IMR-90 (cell line): ENCODE measurements at regions not wholly inside any gene's neighbourhood (a gene's known extent, or its start where the extent isn't known, plus 50 kb on each side); places are given as distances from the start of the nearest gene placed in this dataset.

Experiments used
- ATAC-seq: fragments of 200-7000 bp; cut with Tn5 transposase; 2 replicates; pipeline ENCODE4 v1.9.1; 2020; ENCODE audit warnings: low read depth, mild to moderate bottlenecking, moderate library complexity
- BruUV-seq: library from RNA; stranded (reverse); fragments of 400-500 nt; replicated peaks from 2 replicates; lab custom pipeline; 2021; lab: Mats Ljungman, UMichigan
- CTCF ChIA-PET: fragments of 300-600 bp; formaldehyde crosslinking; extraction: SDS; loops from one replicate; lab custom pipeline; 2021; ENCODE audit warnings: antibody characterized with exemption; lab: Yijun Ruan, JAX
- POLR2A ChIA-PET: fragments of 300-600 bp; sonication (Branson Sonifier 250); formaldehyde crosslinking; loops from one replicate; lab custom pipeline; 2022; ENCODE audit warnings: antibody characterized with exemption; ENCODE audit not compliant: unreplicated experiment; lab: Charles Lee
- DNase-seq: peaks from one replicate; pipeline ENCODE4 v3.0.0; 2013
- H2AFZ ChIP-seq: replicated peaks from 2 replicates; pipeline ENCODE3; 2013; ENCODE audit warnings: low read length, mild to moderate bottlenecking; ENCODE audit not compliant: poor library complexity
- H2AK5ac ChIP-seq: 2 replicates; pipeline ENCODE4 v1.6.1; 2013; ENCODE audit warnings: low read depth, low read length, inconsistent platforms
- H2AK9ac ChIP-seq: replicated peaks from 2 replicates; pipeline ENCODE3; 2013; ENCODE audit warnings: mild to moderate bottlenecking, low read depth, low read length, moderate library complexity; ENCODE audit not compliant: poor library complexity
- H2BK120ac ChIP-seq: 2 replicates; pipeline ENCODE4 v1.6.1; 2013; ENCODE audit warnings: low read depth, low read length, inconsistent platforms
- H2BK15ac ChIP-seq: 3 replicates; pipeline ENCODE4 v1.6.1; 2013; ENCODE audit warnings: low read depth, low read length, inconsistent platforms
- H2BK20ac ChIP-seq: 2 replicates; pipeline ENCODE4 v1.6.1; 2013; ENCODE audit warnings: low read depth, mild to moderate bottlenecking, inconsistent platforms, low read length, moderate library complexity
- H2BK5ac ChIP-seq: 2 replicates; pipeline ENCODE4 v1.6.1; 2013; ENCODE audit warnings: mild to moderate bottlenecking, low read depth, low read length, inconsistent platforms; ENCODE audit not compliant: poor library complexity, severe bottlenecking
- H3K14ac ChIP-seq: replicated peaks from 2 replicates; pipeline ENCODE4 v1.6.1; 2013; ENCODE audit warnings: low read depth, low read length, inconsistent platforms
- H3K18ac ChIP-seq: 2 replicates; pipeline ENCODE4 v1.6.1; 2013; ENCODE audit warnings: low read depth, low read length, control low read depth
- H3K23ac ChIP-seq: 2 replicates; pipeline ENCODE4 v1.6.1; 2013; ENCODE audit warnings: low read depth, low read length, inconsistent platforms
- H3K27ac ChIP-seq: 2 replicates; pipeline ENCODE4 v1.5.1; 2013; ENCODE audit warnings: mild to moderate bottlenecking, control low read depth, low read length; ENCODE audit not compliant: insufficient read depth
- H3K27me3 ChIP-seq: 2 replicates; pipeline ENCODE4 v1.6.1; 2013; ENCODE audit warnings: low read length; ENCODE audit not compliant: control insufficient read depth, insufficient read depth
- H3K36me3 ChIP-seq: 2 replicates; pipeline ENCODE4 v1.6.1; 2013; ENCODE audit warnings: low read length, mixed read lengths; ENCODE audit not compliant: control insufficient read depth, insufficient read depth
- H3K4ac ChIP-seq: 2 replicates; pipeline ENCODE4 v1.6.1; 2013; ENCODE audit warnings: low read depth, low read length, inconsistent platforms
- H3K4me1 ChIP-seq: 2 replicates; pipeline ENCODE4 v1.6.1; 2013; ENCODE audit warnings: low read length, mixed read lengths; ENCODE audit not compliant: control insufficient read depth, insufficient read depth
- H3K4me2 ChIP-seq: 2 replicates; pipeline ENCODE4 v1.6.1; 2013; ENCODE audit warnings: low read depth, mild to moderate bottlenecking, control low read depth, low read length, moderate library complexity
- H3K4me3 ChIP-seq: 2 replicates; pipeline ENCODE4 v1.5.1; 2013; ENCODE audit warnings: low read depth, mild to moderate bottlenecking, control low read depth, low read length, moderate library complexity; ENCODE audit not compliant: insufficient read depth
- H3K56ac ChIP-seq: 2 replicates; pipeline ENCODE4 v1.6.1; 2013; ENCODE audit warnings: low read length, inconsistent platforms; ENCODE audit not compliant: insufficient read depth; ENCODE audit errors: extremely low read depth
- H3K79me1 ChIP-seq, 2 experiments: 2 replicates each; pipeline ENCODE4 v1.6.1; 2013; ENCODE audit warnings: low read length in 2 of 2, inconsistent platforms in 1 of 2, low read depth in 1 of 2
- H3K9ac ChIP-seq: 2 replicates; pipeline ENCODE4 v1.6.1; 2013; ENCODE audit warnings: low read depth, low read length, control low read depth
- H3K9me1 ChIP-seq: 2 replicates; pipeline ENCODE4 v1.6.1; 2013; ENCODE audit warnings: low read length, inconsistent platforms; ENCODE audit not compliant: insufficient read depth
- H3K9me3 ChIP-seq: 2 replicates; pipeline ENCODE4 v1.6.1; 2013; ENCODE audit warnings: low read length; ENCODE audit not compliant: control insufficient read depth, insufficient read depth
- H4K20me1 ChIP-seq: 2 replicates; pipeline ENCODE4 v1.6.1; 2013; ENCODE audit warnings: low read length, inconsistent platforms; ENCODE audit not compliant: insufficient read depth
- H4K5ac ChIP-seq: 2 replicates; pipeline ENCODE4 v1.6.1; 2013; ENCODE audit warnings: mild to moderate bottlenecking, low read depth, low read length, control low read depth
- H4K8ac ChIP-seq, 2 experiments: 2 replicates each; pipeline ENCODE4 v1.6.1; 2013; ENCODE audit warnings: low read depth in 2 of 2, low read length in 2 of 2, control low read depth in 1 of 2, inconsistent platforms in 1 of 2
- H4K91ac ChIP-seq: 2 replicates; pipeline ENCODE4 v1.6.1; 2013; ENCODE audit warnings: low read depth, low read length, inconsistent platforms; ENCODE audit not compliant: insufficient read depth
- BHLHE40 ChIP-seq: fragments of 150-350 bp; IDR thresholded peaks from 2 replicates; pipeline ENCODE4 v1.6.1; 2016; ENCODE audit warnings: mild to moderate bottlenecking, low read depth, low read length
- CEBPB ChIP-seq: IDR thresholded peaks from 2 replicates; pipeline ENCODE4 v1.6.1; 2012; ENCODE audit warnings: low read depth, low read length, improper control_type of control experiment
- CHD1 ChIP-seq: IDR thresholded peaks from 2 replicates; pipeline ENCODE4 v1.6.1; 2012; ENCODE audit warnings: low read depth, low read length, improper control_type of control experiment
- CTCF ChIP-seq: conservative IDR thresholded peaks from 2 replicates; pipeline ENCODE4 v1.5.1; 2012; ENCODE audit warnings: mild to moderate bottlenecking, low read depth, low read length, improper control_type of control experiment
- ELK1 ChIP-seq: fragments of 150-350 bp; IDR thresholded peaks from 2 replicates; pipeline ENCODE4 v1.6.1; 2016; ENCODE audit warnings: low read depth, mild to moderate bottlenecking, low read length, moderate library complexity, borderline replicate concordance
- FOS ChIP-seq: fragments of 150-350 bp; IDR thresholded peaks from 2 replicates; pipeline ENCODE4 v1.6.1; 2016; ENCODE audit warnings: low read depth, low read length
- MAFK ChIP-seq: IDR thresholded peaks from 2 replicates; pipeline ENCODE4 v1.6.1; 2012; ENCODE audit warnings: low read depth, low read length, improper control_type of control experiment
- MAZ ChIP-seq: IDR thresholded peaks from 2 replicates; pipeline ENCODE4 v1.6.1; 2012; ENCODE audit warnings: low read depth, mild to moderate bottlenecking, low read length, improper control_type of control experiment, moderate library complexity, borderline replicate concordance
- MXI1 ChIP-seq: IDR thresholded peaks from 2 replicates; pipeline ENCODE4 v1.6.1; 2012; ENCODE audit warnings: low read depth, mild to moderate bottlenecking, low read length, moderate library complexity, borderline replicate concordance
- NFE2L2 ChIP-seq: fragments of 150-350 bp; IDR thresholded peaks from 2 replicates; pipeline ENCODE4 v1.6.1; 2016; ENCODE audit warnings: low read depth, mild to moderate bottlenecking, low read length
- POLR2A ChIP-seq: IDR thresholded peaks from 2 replicates; pipeline ENCODE4 v1.6.1; 2012; ENCODE audit warnings: mild to moderate bottlenecking, low read depth, low read length
- RAD21 ChIP-seq: IDR thresholded peaks from 2 replicates; pipeline ENCODE4 v1.6.1; 2012; ENCODE audit warnings: low read length, improper control_type of control experiment
- RCOR1 ChIP-seq: IDR thresholded peaks from 2 replicates; pipeline ENCODE4 v1.6.1; 2012; ENCODE audit warnings: mild to moderate bottlenecking, low read length, improper control_type of control experiment; ENCODE audit not compliant: insufficient replicate concordance
- RFX5 ChIP-seq: IDR thresholded peaks from 2 replicates; pipeline ENCODE4 v1.8.0; 2012; ENCODE audit warnings: low read depth, mild to moderate bottlenecking, low read length, moderate library complexity
- SMC3 ChIP-seq: fragments of 150-350 bp; IDR thresholded peaks from 2 replicates; pipeline ENCODE4 v1.6.1; 2016; ENCODE audit warnings: low read depth, mild to moderate bottlenecking, antibody characterized with exemption, low read length, moderate library complexity
- USF2 ChIP-seq: fragments of 150-350 bp; IDR thresholded peaks from 2 replicates; pipeline ENCODE4 v1.6.1; 2017; ENCODE audit warnings: mild to moderate bottlenecking, antibody characterized with exemption, low read length, low read depth
- whole genome bisulfite sequencing, 2 experiments: methylation state at CpG; one replicate each; pipeline versions ENCODE4 v1.1.5 to v1.1.7; 2013; ENCODE audit warnings: missing lambda C conversion rate in 2 of 2; ENCODE audit not compliant: insufficient read length in 1 of 2; ENCODE audit errors: extremely low coverage in 2 of 2; 5-methylcytosine and 5-hydroxymethylcytosine counted together
- dilution Hi-C: fragments of 300-500 bp; cut with HindIII; formaldehyde crosslinking; loops from one replicate; pipeline ENCODE4 v1.14.3; 2018; ENCODE audit warnings: low sequenced_read_pairs; ENCODE audit not compliant: unreplicated experiment
- in situ Hi-C: fragments of 300-500 bp; cut with MboI; formaldehyde crosslinking; loops from 3 replicates; pipeline ENCODE4 v1.14.3; 2019; ENCODE audit warnings: low sequenced_read_pairs, inconsistent platforms, mixed read lengths
- intact Hi-C: fragments of 100-400 bp; cut with micrococcal nuclease; formaldehyde crosslinking; loops from 2 replicates; pipeline ENCODE4 v1.10.0; 2022

GRCh38 chr2:183347969-183348368, 223.7 kb downstream of the NUP35 start:
- Histone ChIP-seq H3K18ac (no peak overlapping the region), H3K4me2 (no peak overlapping the region), H3K27me3 (no peaks in the 10 kb centered on the region), H3K23ac (no peak overlapping the region), H4K8ac (no peak overlapping the region), H2AFZ (no peak overlapping the region), H3K9me3 (no peaks in the 10 kb centered on the region), H4K5ac (no peak overlapping the region), H2AK9ac (no peak overlapping the region), H3K56ac (no peak overlapping the region), H4K20me1 (no peaks in the 10 kb centered on the region), H3K4me3 (no peak overlapping the region), H3K9ac (no peak overlapping the region), H4K91ac (no peak overlapping the region), H2BK5ac (no peak overlapping the region), H3K9me1 (no peaks in the 10 kb centered on the region), H2BK20ac (no peak overlapping the region), H3K14ac (no peak overlapping the region), H2AK5ac (no peak overlapping the region), H3K27ac (no peak overlapping the region), H3K79me1 (no peaks in the 10 kb centered on the region), H3K4me1 (no peaks in the 10 kb centered on the region), H3K36me3 (no peaks in the 10 kb centered on the region), H2BK15ac (no peak overlapping the region), H2BK120ac (no peak overlapping the region), H3K4ac (no peak overlapping the region)
- BruUV-seq: no TSS peak
- ATAC-seq (no peak), DNase-seq (no peak)
- no peak for TF ChIP-seq MAZ
- TF ChIP-seq SMC3: no peak
- TF ChIP-seq CEBPB: no peak
- TF ChIP-seq NFE2L2: no peak
- no peak for TF ChIP-seq ELK1
- no peak for TF ChIP-seq RCOR1
- no peak for TF ChIP-seq USF2
- no peak for TF ChIP-seq CTCF
- no peak for TF ChIP-seq MAFK
- no peak for TF ChIP-seq BHLHE40
- TF ChIP-seq CHD1: no peak
- TF ChIP-seq RAD21: no peak
- no peak for TF ChIP-seq MXI1
- no peak for TF ChIP-seq FOS
- no peak for TF ChIP-seq POLR2A
- TF ChIP-seq RFX5: no peak
- intact Hi-C loops: no loop called here
- WGBS, 2 experiments: no CpG with 5 or more reads among the region's 3 CpGs
- ChIA-PET POLR2A (no interaction called here), CTCF (no interaction called here)
- in situ Hi-C loops: no loop called here
- dilution Hi-C loops: no loop called here
